Caco-2 (cell line): ENCODE measurements at regions not wholly inside any gene's neighbourhood (a gene's known extent, or its start where the extent isn't known, plus 50 kb on each side); places are given as distances from the start of the nearest gene placed in this dataset.

Experiments used
- BruUV-seq: library from RNA; stranded (reverse); fragments of 400-500 nt; replicated peaks from 2 replicates; lab custom pipeline; 2021; lab: Mats Ljungman, UMichigan
- CTCF ChIA-PET: fragments of 300-600 bp; sonication (Branson Sonifier 250); formaldehyde crosslinking; loops from one replicate; lab custom pipeline; 2022; ENCODE audit warnings: antibody characterized with exemption; lab: Charles Lee
- POLR2A ChIA-PET: fragments of 300-600 bp; sonication (Branson Sonifier 250); formaldehyde crosslinking; loops from one replicate; lab custom pipeline; 2022; ENCODE audit warnings: antibody characterized with exemption; lab: Charles Lee
- DNase-seq, 2 experiments: peaks; one replicate each; pipeline versions ENCODE4 v3.0.0 to v3.0.0-alpha.2; 2020 to 2022
- H3K27me3 ChIP-seq: replicated peaks from 2 replicates; pipeline ENCODE4 v1.6.0; 2011; ENCODE audit warnings: low read length; ENCODE audit not compliant: control insufficient read depth, insufficient read depth
- H3K36me3 ChIP-seq: 2 replicates; pipeline ENCODE4 v1.5.1; 2011; ENCODE audit warnings: low read length; ENCODE audit not compliant: control insufficient read depth, insufficient read depth
- H3K4me1 ChIP-seq: fragments of 250-450 bp; sonication (Bioruptor Pico); 2 replicates; pipeline ENCODE4 v1.5.1; 2020; ENCODE audit warnings: mild to moderate bottlenecking
- H3K4me3 ChIP-seq: 2 replicates; pipeline ENCODE4 v1.5.1; 2011; ENCODE audit warnings: low read depth, mild to moderate bottlenecking, control low read depth, low read length
- H3K9me3 ChIP-seq: fragments of 250-450 bp; sonication (Bioruptor Pico); 2 replicates; pipeline ENCODE4 v1.5.1; 2020; ENCODE audit warnings: mild to moderate bottlenecking, moderate library complexity
- H3K27ac Mint-ChIP-seq: one replicate; pipeline ENCODE4 v1.8.0; 2022; ENCODE audit warnings: mixed read lengths; ENCODE audit not compliant: unreplicated experiment
- H3K27me3 Mint-ChIP-seq: one replicate; pipeline ENCODE4 v1.8.0; 2022; ENCODE audit warnings: mixed read lengths; ENCODE audit not compliant: insufficient read depth, unreplicated experiment
- H3K36me3 Mint-ChIP-seq: one replicate; pipeline ENCODE4 v1.8.0; 2022; ENCODE audit warnings: mild to moderate bottlenecking, mixed read lengths; ENCODE audit not compliant: insufficient read depth, unreplicated experiment
- H3K4me1 Mint-ChIP-seq: one replicate; pipeline ENCODE4 v1.8.0; 2022; ENCODE audit warnings: low read depth, mixed read lengths; ENCODE audit not compliant: unreplicated experiment
- H3K4me3 Mint-ChIP-seq: one replicate; pipeline ENCODE4 v1.8.0; 2022; ENCODE audit warnings: mild to moderate bottlenecking, moderate library complexity, mixed read lengths; ENCODE audit not compliant: unreplicated experiment
- H3K9me3 Mint-ChIP-seq: one replicate; pipeline ENCODE4 v1.8.0; 2022; ENCODE audit warnings: mixed read lengths; ENCODE audit not compliant: unreplicated experiment
- CTCF ChIP-seq, 2 experiments: fragments of 200-600 bp in 1 of 2; IDR thresholded peaks; 1 replicate in 1 of 2; 2 replicates in 1 of 2; pipeline versions ENCODE4 v1.5.1 to v1.8.0; 2011 to 2022; ENCODE audit warnings: antibody characterized with exemption in 1 of 2, control low read depth in 1 of 2, inconsistent platforms in 1 of 2, low read depth in 1 of 2, low read length in 1 of 2, mild to moderate bottlenecking in 1 of 2, moderate library complexity in 1 of 2; ENCODE audit not compliant: insufficient read depth in 1 of 2, severe bottlenecking in 1 of 2, unreplicated experiment in 1 of 2
- intact Hi-C: fragments of 100-400 bp; cut with micrococcal nuclease; formaldehyde crosslinking; loops from one replicate; pipeline ENCODE4 v1.10.0; 2022; ENCODE audit not compliant: unreplicated experiment

- DNase-seq: no peak
- BruUV-seq: no TSS peak
- ChIA-PET CTCF (no interaction called here), POLR2A (no interaction called here)
- no peak overlapping the region for H3K27ac Mint-ChIP-seq
- H3K4me1 ChIP-seq: no peaks in the 10 kb centered on the region
- no peaks in the 10 kb centered on the region for H3K27me3 ChIP-seq
- H3K27me3 Mint-ChIP-seq: no peaks in the 10 kb centered on the region
- H3K9me3 Mint-ChIP-seq: no peaks in the 10 kb centered on the region
- no peak for TF ChIP-seq CTCF (IDR thresholded peaks at IDR 0.05; ENCODE audit: insufficient read depth in 1 of 2, low read depth in 1 of 2, low read length in 1 of 2, severe bottlenecking in 1 of 2, unreplicated experiment in 1 of 2)
- H3K36me3 Mint-ChIP-seq: no peaks in the 10 kb centered on the region
- no peaks in the 10 kb centered on the region for H3K9me3 ChIP-seq
- H3K36me3 ChIP-seq: no peaks in the 10 kb centered on the region
- H3K4me1 Mint-ChIP-seq: no peaks in the 10 kb centered on the region
- no peak overlapping the region for H3K4me3 Mint-ChIP-seq
- intact Hi-C loops: no loop called here
- no peak overlapping the region for H3K4me3 ChIP-seq
These were observed 1223.0 kb upstream of the ADGRB3 start for GRCh38 chr6:67412035-67412434.

GRCh38 chr6:67411036-67411435 lies 1224.0 kb upstream of the ADGRB3 start:
- no peaks in the 10 kb centered on the region for H3K9me3 Mint-ChIP-seq
- no peak overlapping the region for H3K27ac Mint-ChIP-seq
- Histone ChIP-seq H3K9me3 (no peaks in the 10 kb centered on the region), H3K4me3 (no peak overlapping the region), H3K27me3 (no peaks in the 10 kb centered on the region), H3K4me1 (no peaks in the 10 kb centered on the region), H3K36me3 (no peaks in the 10 kb centered on the region)
- ChIA-PET POLR2A (no interaction called here), CTCF (no interaction called here)
- DNase-seq: no peak
- no peak overlapping the region for H3K4me3 Mint-ChIP-seq
- H3K27me3 Mint-ChIP-seq: no peaks in the 10 kb centered on the region
- intact Hi-C loops: no loop called here
- no peaks in the 10 kb centered on the region for H3K36me3 Mint-ChIP-seq
- no peaks in the 10 kb centered on the region for H3K4me1 Mint-ChIP-seq
- BruUV-seq: no TSS peak
- no peak for TF ChIP-seq CTCF (IDR thresholded peaks at IDR 0.05; ENCODE audit: insufficient read depth in 1 of 2, low read depth in 1 of 2, low read length in 1 of 2, severe bottlenecking in 1 of 2, unreplicated experiment in 1 of 2)

DNA sequence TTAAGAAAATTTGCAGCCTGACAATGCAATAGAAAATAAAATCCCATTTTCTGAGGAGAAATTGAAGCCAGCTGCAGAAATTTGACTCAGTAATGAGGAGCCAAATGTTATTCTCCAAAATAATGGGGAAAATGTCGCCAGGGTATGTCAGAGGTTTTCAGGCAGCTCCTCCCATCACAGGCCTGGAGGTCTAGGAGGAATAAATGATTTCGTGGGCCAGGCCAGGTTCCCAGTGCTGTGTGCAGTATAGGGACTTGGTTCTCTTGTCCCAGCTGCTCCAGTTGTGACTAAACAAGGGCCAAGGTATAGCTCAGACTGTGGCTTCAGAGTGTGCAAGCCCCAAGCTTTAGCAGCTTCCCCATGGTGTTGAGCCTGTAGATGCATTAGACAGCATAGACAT lies 1240.8 kb upstream of the ADGRB3 start:
- Mint-ChIP-seq H3K9me3 (peaks cover 17% of the 10 kb centered on the region), H3K4me1 (no peaks in the 10 kb centered on the region), H3K36me3 (no peaks in the 10 kb centered on the region), H3K4me3 (no peak overlapping the region), H3K27me3 (no peaks in the 10 kb centered on the region), H3K27ac (no peak overlapping the region)
- Histone ChIP-seq H3K27me3 (no peaks in the 10 kb centered on the region), H3K9me3 (no peaks in the 10 kb centered on the region), H3K36me3 (no peaks in the 10 kb centered on the region), H3K4me1 (no peaks in the 10 kb centered on the region), H3K4me3 (no peak overlapping the region)
- intact Hi-C loops: no loop called here
- BruUV-seq: no TSS peak
- TF ChIP-seq CTCF (IDR thresholded peaks at IDR 0.05; ENCODE audit: insufficient read depth in 1 of 2, low read depth in 1 of 2, low read length in 1 of 2, severe bottlenecking in 1 of 2, unreplicated experiment in 1 of 2): no peak
- POLR2A ChIA-PET: no interaction called here
- no peak for DNase-seq
- CTCF ChIA-PET: no interaction called here
